GM12875 (cell line): ENCODE measurements at regions not wholly inside any gene's neighbourhood (a gene's known extent, or its start where the extent isn't known, plus 50 kb on each side); places are given as distances from the start of the nearest gene placed in this dataset.

Experiments
- H3K4me3 ChIP-seq: one replicate; pipeline ENCODE4 v1.5.1; 2011; ENCODE audit warnings: low read depth, low read length, control low read depth
- CTCF ChIP-seq: IDR thresholded peaks from 2 replicates; pipeline ENCODE4 v1.5.1; 2011; ENCODE audit warnings: low read depth, mild to moderate bottlenecking, control low read depth, inconsistent platforms, low read length, moderate library complexity, borderline replicate concordance; ENCODE audit not compliant: insufficient read depth

DNA sequence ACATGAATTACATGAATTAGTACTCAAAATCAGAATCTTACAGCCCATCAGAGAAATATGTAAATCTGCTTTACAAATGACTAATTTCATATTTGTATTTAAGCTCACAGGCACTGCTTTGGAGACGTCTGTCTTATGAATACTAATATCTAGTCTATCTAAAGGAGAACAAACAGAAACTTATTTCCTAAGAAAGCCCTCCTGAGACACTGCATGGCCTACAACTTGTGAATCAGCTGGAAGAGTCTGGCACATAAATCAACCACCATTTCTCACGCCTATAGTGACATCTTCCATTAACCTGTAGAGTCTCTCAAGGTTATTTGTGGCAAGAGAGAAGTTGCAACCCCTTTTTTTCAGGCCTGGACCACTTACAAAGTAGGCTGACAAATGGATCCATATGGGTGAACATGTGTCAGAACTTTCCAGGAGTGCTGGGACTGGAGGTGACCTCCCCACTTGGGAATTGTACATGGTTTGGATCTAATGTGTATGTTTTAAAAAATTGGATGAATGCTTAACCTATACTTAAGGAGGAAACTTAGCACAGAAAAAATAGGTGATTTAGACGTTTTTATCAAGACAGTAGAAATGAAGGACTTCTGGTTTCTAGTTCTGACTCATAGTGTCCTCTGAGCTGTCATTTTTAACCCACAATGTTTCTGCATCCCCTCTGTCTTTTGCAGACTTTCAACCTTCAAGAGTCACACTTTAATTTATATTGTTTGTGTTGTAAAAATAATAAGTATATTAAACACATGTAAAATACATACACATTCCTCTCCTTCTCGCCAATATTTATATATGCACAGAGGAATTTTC, 83.2 kb upstream of the ARHGAP24 start:
- TF ChIP-seq CTCF = no peak
- H3K4me3 ChIP-seq = no peak overlapping the region

- no peak overlapping the region for H3K4me3 ChIP-seq
- TF ChIP-seq CTCF = no peak
Observed at GRCh38 chr4:85393201-85393600, 81.7 kb upstream of the ARHGAP24 start.

- TF ChIP-seq CTCF = no peak
- H3K4me3 ChIP-seq = no peak overlapping the region
Observed at GRCh38 chr4:85398276-85398675, 76.7 kb upstream of the ARHGAP24 start.

GRCh38 chr4:85399270-85399669, 75.7 kb upstream of the ARHGAP24 start:
- no peak overlapping the region for H3K4me3 ChIP-seq
- TF ChIP-seq CTCF = no peak

DNA sequence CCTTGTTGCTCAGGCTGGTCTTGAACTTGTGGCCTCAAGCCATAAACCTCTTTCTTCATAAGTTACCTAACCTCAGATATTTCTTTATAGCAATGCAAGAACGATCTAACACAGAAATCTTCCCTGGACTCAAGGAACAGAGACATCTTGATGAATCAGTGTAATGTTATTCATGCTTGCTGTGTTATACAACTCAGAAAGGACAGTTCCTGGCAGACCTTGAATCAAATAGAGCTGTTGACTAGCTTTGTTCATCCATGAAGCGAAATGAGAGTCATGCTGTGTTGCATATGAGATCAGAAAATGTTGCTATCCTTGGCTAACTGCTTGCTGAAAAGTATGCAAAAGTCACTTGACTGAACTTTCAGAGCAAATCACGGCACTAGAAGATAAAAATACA, 72.6 kb upstream of the ARHGAP24 start:
- TF ChIP-seq CTCF = no peak
- no peak overlapping the region for H3K4me3 ChIP-seq

GRCh38 chr4:85406185-85406584, 68.8 kb upstream of the ARHGAP24 start:
- no peak for TF ChIP-seq CTCF

DNA sequence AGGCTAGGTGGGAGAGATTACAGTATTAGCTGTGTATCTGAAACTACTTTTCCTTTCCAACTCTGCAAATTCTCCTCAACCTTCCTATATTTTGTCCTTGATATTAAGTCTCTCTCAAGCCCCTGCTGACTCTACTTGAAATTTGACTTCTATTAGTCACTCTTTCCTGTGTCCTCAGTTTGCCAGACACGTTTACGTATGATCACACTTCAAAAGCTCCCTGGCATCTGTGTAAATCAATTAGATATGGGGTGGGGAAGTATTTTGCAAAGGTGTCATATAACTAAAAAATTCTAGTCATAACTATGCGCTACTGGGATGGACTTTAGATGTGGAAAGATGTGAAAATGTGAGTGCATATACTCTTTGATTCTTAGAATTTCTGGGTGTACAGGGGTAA, 67.4 kb upstream of the ARHGAP24 start:
- no peak overlapping the region for H3K4me3 ChIP-seq
- no peak for TF ChIP-seq CTCF

More at GRCh38 chr4:85406185-85406584, 68.8 kb upstream of the ARHGAP24 start:
- no peak overlapping the region for H3K4me3 ChIP-seq
